ENCODE measurements at regions not wholly inside any gene's neighbourhood (a gene's known extent, or its start where the extent isn't known, plus 50 kb on each side); places are given as distances from the start of the nearest gene placed in this dataset.

DNA sequence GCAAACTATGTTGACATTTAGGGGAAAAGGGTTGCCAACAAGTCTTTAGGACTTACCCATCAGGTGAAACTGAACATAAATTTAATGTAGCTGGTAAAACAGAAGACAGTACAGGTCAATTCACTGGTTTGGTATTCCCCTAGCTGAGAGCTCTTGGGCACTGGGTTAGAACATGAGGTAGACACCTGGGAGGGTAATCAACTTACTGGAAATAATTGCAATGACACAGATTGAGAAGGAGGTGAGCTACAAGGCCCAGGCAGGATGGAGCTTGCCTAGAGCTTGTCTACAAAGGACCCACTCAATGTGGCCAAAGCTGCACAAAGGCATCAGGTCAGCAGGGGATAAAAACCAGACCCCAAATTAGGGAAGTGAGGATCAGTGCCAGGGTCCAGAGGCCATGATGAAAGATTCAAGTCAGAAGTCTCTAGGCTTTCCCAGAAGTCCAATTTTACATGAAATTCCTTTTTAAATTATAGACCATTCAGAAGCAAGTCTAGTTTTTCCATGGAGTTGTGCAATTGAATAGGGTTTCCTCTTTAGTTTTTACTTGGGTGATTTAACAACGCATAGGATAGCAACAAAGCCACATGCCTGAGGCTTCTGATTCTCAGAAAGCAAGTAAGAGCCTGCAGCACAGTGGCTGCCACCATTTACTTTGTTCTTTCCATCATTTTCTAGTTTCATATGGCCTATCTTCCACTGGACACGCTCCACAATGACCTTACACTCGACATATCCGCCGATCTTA is 194.0 kb downstream of the NDFIP2 start:
- H3K9me3 Mint-ChIP-seq, result no peaks in the 10 kb centered on the region
- H3K4me3 Mint-ChIP-seq, result no peak overlapping the region
- no peak for ATAC-seq (ENCODE audit: low read depth)
- no peaks in the 10 kb centered on the region for H3K4me1 Mint-ChIP-seq
- H3K27me3 Mint-ChIP-seq, result peaks cover 6% of the 10 kb centered on the region
- H3K36me3 Mint-ChIP-seq, result no peaks in the 10 kb centered on the region
- DNase-seq (ENCODE audit: low spot score in 2 of 2), result no peak
- no peak overlapping the region for H3K27ac Mint-ChIP-seq

DNA sequence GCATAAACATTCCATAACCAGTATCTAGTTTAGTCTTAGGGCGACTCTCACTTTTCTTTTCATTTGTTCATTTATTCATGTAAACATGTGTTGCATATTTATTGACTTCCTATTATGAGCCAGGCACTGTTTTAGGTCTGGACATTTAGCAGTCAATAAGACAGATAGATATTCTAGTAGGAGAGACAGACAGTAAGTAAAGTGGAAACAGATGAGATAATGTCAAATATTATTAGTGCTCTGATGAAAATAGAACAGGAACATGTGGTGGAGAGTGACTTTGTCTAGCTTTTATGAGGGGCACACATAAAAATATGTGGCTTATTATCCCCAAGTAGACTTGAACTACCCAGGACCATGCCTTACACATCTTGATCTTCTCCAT is 193.0 kb downstream of the NDFIP2 start:
- H3K27ac Mint-ChIP-seq, result no peak overlapping the region
- no peaks in the 10 kb centered on the region for H3K4me1 Mint-ChIP-seq
- H3K9me3 Mint-ChIP-seq, result no peaks in the 10 kb centered on the region
- peaks cover 4% of the 10 kb centered on the region for H3K27me3 Mint-ChIP-seq
- H3K36me3 Mint-ChIP-seq, result no peaks in the 10 kb centered on the region
- ATAC-seq (ENCODE audit: low read depth), result no peak
- H3K4me3 Mint-ChIP-seq, result no peak overlapping the region
- no peak for DNase-seq (ENCODE audit: low spot score in 2 of 2)

DNA sequence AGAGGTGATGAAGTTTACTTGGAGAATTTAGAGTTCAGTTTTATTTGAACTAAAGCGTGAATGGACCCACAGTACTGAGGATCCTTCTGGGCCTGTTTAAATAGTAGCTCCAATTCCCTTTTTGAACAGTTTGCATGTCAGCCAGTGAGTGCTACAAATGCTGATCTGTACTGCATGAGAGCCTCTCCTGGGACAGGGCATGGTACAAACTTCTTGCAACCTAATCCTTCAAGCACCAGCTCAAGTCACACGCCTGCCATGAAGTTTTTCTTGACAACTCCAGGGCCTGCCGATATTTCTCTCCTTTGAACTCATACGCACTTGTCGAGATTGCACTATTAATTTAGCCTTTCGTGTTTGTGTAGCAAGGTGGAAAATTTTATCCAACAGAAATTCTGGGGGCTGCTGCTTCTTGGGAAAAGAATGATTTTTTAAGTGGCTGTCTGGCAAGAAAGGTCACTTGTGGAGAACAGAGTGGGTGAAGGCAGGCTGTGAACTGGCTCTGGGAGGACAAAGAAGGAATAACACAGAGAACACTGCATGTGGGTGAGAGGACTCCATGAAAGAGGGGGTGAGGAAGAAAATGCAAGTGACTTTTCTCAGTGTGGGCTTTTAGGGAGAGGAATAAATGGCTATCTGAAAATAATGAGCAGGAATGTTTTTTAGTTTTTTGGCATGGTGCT is 192.5 kb downstream of the NDFIP2 start:
- no peaks in the 10 kb centered on the region for H3K9me3 Mint-ChIP-seq
- DNase-seq (ENCODE audit: low spot score in 2 of 2), result no peak
- peaks cover 4% of the 10 kb centered on the region for H3K27me3 Mint-ChIP-seq
- no peak overlapping the region for H3K27ac Mint-ChIP-seq
- no peaks in the 10 kb centered on the region for H3K36me3 Mint-ChIP-seq
- no peaks in the 10 kb centered on the region for H3K4me1 Mint-ChIP-seq
- ATAC-seq (ENCODE audit: low read depth), result no peak
- H3K4me3 Mint-ChIP-seq, result no peak overlapping the region

DNA sequence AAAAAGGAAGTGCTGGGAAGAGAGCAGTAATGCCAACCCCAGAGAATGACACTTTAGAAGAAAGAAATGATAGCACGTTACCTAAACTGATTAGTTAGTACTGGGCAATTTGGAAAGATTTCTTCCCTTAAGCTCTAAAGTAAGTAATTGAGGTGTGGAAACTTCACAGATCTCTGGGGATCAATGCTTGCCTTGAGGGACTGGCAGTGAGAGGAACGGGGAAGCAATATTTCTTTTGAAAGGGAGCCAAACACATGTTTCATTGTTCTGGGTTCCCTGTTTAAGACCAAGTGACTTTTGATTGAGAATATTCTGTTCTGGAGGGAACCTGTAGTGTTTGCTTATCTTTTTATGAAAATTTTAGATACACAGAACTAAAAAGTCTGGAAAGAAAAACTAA is 190.5 kb downstream of the NDFIP2 start:
- ATAC-seq (ENCODE audit: low read depth), result no peak
- no peak for DNase-seq (ENCODE audit: low spot score in 2 of 2)
- Mint-ChIP-seq H3K9me3 (no peaks in the 10 kb centered on the region), H3K4me1 (no peaks in the 10 kb centered on the region), H3K27me3 (peaks cover 4% of the 10 kb centered on the region), H3K36me3 (no peaks in the 10 kb centered on the region), H3K4me3 (no peak overlapping the region), H3K27ac (no peak overlapping the region)

DNA sequence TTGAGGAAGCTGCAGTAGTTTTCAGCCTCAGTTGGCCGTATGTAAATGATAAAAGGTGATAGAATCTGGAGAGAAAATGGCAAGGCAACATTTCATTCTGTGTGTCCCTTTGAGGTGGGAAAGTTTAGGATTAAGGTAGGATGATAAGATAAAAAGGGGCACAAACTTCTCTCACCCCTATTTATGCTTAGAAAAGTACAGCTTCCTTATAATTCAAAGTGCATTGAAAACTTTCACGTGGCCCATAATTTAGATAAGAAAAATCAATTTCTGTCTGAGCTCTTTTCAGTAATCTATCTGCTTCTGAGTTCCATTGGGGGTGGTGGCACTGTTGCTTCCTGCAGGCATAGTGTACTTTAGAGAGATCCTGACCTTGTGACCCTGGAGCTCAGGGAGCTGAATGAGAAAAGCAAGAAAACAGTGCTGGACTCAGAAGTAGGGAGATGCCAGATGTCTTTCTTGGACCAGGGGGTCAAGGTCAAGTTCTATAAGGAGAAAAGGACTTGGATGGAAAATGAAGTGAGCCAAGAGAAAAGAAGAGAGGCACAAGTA is 187.3 kb downstream of the NDFIP2 start:
- no peaks in the 10 kb centered on the region for H3K27me3 Mint-ChIP-seq
- ATAC-seq (ENCODE audit: low read depth) (no peak), DNase-seq (ENCODE audit: low spot score in 2 of 2) (no peak)
- peaks cover 2% of the 10 kb centered on the region for H3K9me3 Mint-ChIP-seq
- H3K4me3 Mint-ChIP-seq, result no peak overlapping the region
- no peak overlapping the region for H3K27ac Mint-ChIP-seq
- H3K36me3 Mint-ChIP-seq, result no peaks in the 10 kb centered on the region
- H3K4me1 Mint-ChIP-seq, result no peaks in the 10 kb centered on the region

DNA sequence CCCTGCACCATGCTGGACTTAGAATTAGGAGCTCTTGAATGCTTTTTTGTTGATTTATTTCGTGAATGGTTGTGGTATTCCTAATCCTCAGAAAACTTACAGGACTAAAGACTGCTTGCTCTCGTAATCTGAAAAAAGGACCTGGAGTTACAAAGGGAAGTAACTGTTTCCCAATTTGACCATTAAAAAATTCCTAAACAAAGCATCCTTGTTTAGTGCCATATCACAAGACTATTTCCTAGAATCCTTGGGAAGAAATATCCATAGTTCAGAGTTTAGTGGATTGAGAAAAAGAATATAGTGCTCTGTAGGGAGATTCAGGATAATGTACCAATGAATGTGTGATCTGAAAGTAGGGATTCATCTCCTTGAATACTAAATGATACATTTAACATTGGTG is 186.8 kb downstream of the NDFIP2 start:
- Mint-ChIP-seq H3K4me1 (no peaks in the 10 kb centered on the region), H3K36me3 (no peaks in the 10 kb centered on the region), H3K4me3 (no peak overlapping the region), H3K9me3 (peaks cover 2% of the 10 kb centered on the region), H3K27me3 (no peaks in the 10 kb centered on the region), H3K27ac (no peak overlapping the region)
- DNase-seq (ENCODE audit: low spot score in 2 of 2), result no peak
- no peak for ATAC-seq (ENCODE audit: low read depth)

DNA sequence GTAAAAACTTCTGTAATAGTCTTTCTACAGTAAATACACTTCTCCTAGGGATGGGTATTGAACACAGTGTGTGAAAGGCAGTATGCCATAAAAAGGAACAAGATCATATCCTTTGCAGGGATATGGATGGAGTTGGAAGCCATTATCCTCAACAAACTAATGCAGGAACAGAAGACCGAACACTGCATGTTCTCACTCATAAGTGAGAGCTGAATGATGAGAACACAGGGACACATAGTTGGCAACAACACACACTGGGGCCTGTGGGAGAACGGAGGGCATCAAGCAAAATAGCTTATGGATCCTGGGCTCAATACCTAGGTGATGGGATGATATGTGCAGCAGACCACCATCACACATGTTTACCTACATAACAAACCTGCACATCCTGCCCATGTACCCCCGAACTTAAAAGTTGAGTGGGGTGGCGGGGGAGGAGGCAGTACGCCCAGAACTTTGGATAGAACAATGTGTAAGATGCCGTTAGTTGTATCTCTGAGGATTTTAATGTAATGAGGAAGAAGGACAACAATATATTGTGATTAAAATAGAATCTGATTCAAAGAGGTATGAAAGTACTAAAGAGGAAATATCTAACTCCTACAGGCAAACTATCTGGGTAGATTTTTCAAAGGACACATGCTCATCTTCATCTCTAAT is 183.2 kb downstream of the NDFIP2 start:
- Mint-ChIP-seq H3K4me1 (no peaks in the 10 kb centered on the region), H3K9me3 (peaks cover 2% of the 10 kb centered on the region), H3K36me3 (no peaks in the 10 kb centered on the region), H3K27ac (no peak overlapping the region), H3K4me3 (no peak overlapping the region), H3K27me3 (peaks cover 1% of the 10 kb centered on the region)
- ATAC-seq (ENCODE audit: low read depth), result no peak
- no peak for DNase-seq (ENCODE audit: low spot score in 2 of 2)

DNA sequence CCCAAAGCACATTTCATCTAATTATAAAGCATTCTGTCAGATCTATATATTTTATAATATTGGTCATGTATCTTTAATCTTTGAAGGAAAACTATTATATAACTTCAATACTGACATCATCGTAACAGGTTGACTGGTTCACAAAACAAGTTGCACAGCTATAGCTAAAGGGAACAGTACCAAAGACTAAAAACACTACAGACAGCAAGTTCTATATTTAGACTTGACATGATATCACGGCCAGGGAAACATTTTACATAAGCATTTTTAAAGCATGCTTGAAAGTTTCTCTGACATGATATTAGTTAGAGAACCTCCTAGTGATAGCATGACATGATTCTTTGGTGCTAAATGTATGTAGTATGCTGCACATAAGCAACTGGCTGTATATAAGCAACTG is 182.5 kb downstream of the NDFIP2 start:
- Mint-ChIP-seq H3K4me3 (no peak overlapping the region), H3K36me3 (no peaks in the 10 kb centered on the region), H3K27ac (no peak overlapping the region), H3K9me3 (peaks cover 2% of the 10 kb centered on the region), H3K4me1 (no peaks in the 10 kb centered on the region), H3K27me3 (peaks cover 2% of the 10 kb centered on the region)
- DNase-seq (ENCODE audit: low spot score in 2 of 2) (no peak), ATAC-seq (ENCODE audit: low read depth) (no peak)

DNA sequence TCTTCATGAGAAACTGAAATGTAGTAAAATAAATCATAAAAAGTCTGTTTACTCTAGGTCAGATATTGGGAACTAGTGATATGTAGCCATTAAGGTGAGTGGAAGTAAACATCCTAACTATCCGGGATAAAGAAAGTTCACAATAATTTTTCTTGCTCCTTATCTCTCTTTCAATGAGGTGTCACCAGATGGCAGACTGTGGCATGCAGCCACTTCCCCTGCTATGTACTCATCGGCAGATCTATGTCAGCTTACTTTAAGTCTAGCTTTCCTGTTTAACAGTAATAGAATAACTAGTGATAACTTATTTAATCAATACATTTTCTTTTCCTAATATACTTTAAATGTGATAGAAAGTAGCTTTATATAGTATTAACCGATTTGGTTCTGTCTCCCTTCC is 181.9 kb downstream of the NDFIP2 start:
- DNase-seq (ENCODE audit: low spot score in 2 of 2), result no peak
- Mint-ChIP-seq H3K27ac (no peak overlapping the region), H3K4me1 (no peaks in the 10 kb centered on the region), H3K9me3 (peaks cover 2% of the 10 kb centered on the region), H3K36me3 (no peaks in the 10 kb centered on the region), H3K27me3 (peaks cover 4% of the 10 kb centered on the region), H3K4me3 (no peak overlapping the region)
- no peak for ATAC-seq (ENCODE audit: low read depth)

DNA sequence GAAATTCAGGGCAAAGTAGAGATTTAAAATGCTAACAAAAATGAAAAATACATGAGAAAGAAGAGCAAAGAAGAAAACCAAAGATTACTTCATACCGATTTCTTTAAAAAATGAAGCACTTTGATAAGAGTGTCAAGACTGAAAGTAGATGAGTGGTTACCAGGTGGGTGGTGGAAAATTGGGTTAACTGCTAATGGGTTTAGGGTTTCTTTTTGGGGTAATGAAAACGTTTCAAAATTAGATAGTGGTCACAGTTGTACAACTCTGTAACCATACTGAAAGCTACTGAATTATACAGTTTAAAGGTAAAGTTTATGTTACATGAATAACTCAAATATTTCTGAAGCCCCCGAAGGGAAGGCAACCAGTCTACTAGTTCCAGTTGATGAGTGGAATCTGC is 179.4 kb downstream of the NDFIP2 start:
- Mint-ChIP-seq H3K27ac (no peak overlapping the region), H3K27me3 (peaks cover 4% of the 10 kb centered on the region), H3K4me1 (no peaks in the 10 kb centered on the region), H3K36me3 (no peaks in the 10 kb centered on the region), H3K9me3 (no peaks in the 10 kb centered on the region), H3K4me3 (no peak overlapping the region)
- ATAC-seq (ENCODE audit: low read depth) (no peak), DNase-seq (ENCODE audit: low spot score in 2 of 2) (no peak)

DNA sequence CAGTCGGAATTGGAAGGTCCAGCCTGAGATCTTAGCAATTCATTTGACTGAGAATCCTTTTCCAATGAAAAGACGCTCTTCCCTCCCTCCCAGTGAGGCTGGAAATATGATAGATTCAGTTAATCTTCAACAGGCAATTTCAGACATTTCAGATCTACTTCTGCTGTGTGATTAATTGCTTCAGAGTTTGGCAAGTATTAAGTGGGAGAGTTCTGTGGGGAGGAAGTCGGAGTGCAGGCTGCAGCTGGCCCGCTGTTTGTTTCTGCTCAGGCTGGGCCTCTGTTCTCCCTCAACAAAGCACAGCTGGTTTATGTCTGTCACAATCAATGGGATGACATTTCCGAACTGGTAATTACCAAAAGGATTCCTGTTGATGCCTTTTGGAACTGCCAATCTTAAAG is 178.2 kb downstream of the NDFIP2 start:
- Mint-ChIP-seq H3K4me3 (no peak overlapping the region), H3K9me3 (no peaks in the 10 kb centered on the region), H3K36me3 (no peaks in the 10 kb centered on the region), H3K27ac (no peak overlapping the region), H3K4me1 (no peaks in the 10 kb centered on the region), H3K27me3 (peaks cover 4% of the 10 kb centered on the region)
- ATAC-seq (ENCODE audit: low read depth) (no peak), DNase-seq (ENCODE audit: low spot score in 2 of 2) (no peak)

DNA sequence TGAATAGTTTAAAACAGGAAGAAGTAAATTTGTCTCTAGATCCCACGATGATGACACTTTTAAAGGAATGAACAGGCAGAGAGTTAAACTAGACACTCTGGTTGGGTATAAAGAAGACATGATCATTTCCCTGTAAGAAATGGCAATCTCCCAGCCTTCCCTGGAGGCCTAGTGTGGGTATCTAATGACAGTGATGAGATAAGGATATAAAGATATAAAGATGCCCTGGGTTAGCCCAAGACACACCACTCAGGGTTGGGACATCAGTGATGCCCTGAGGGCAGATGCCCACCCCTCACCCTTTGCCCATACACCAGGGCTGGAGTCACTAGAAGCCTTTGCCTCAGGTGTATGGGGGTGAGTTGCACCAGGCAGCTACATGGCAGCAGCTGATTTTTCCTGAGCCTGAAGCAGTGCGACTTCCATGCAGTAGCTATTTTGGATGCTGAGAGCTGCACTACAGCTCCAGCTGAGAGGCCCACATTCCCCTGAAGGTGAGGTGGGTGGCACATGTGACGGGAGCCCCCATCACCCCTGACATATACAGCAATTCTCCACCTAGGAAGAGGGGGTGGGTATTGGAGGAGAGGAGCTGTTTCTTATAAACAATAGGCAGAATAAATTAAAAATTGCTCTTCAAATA is 177.5 kb downstream of the NDFIP2 start:
- no peak for ATAC-seq (ENCODE audit: low read depth)

DNA sequence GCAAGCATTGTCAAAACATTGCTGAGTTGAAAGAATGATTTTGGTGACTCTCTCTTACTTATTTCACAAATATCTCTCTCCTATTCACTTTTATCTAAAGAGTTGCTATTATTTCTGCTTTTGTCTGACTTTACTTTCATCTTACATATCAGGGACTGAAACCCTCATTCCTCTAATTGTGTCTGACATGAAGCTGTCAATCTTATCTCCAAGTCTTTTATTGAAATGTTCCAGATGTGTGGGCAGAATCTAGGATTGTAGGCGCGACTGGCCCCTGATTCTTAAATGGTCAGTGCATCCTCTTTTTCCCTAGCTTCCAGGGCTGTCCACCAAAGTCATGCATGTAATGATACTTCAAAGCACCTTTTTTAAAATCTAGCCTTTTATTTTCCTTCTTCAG is 174.6 kb downstream of the NDFIP2 start:
- no peak for DNase-seq (ENCODE audit: low spot score in 2 of 2)
- ATAC-seq (ENCODE audit: low read depth), result no peak
- no peaks in the 10 kb centered on the region for H3K36me3 Mint-ChIP-seq
- peaks cover 4% of the 10 kb centered on the region for H3K27me3 Mint-ChIP-seq
- H3K4me1 Mint-ChIP-seq, result no peaks in the 10 kb centered on the region
- no peaks in the 10 kb centered on the region for H3K9me3 Mint-ChIP-seq
- H3K4me3 Mint-ChIP-seq, result no peak overlapping the region
- H3K27ac Mint-ChIP-seq, result no peak overlapping the region

More for the DNA sequence above, 177.5 kb downstream of the NDFIP2 start:
- no peak overlapping the region for H3K27ac Mint-ChIP-seq
- no peaks in the 10 kb centered on the region for H3K9me3 Mint-ChIP-seq
- peaks cover 4% of the 10 kb centered on the region for H3K27me3 Mint-ChIP-seq
- no peak overlapping the region for H3K4me3 Mint-ChIP-seq
- DNase-seq (ENCODE audit: low spot score in 2 of 2), result no peak
- no peaks in the 10 kb centered on the region for H3K4me1 Mint-ChIP-seq
- H3K36me3 Mint-ChIP-seq, result no peaks in the 10 kb centered on the region

DNA sequence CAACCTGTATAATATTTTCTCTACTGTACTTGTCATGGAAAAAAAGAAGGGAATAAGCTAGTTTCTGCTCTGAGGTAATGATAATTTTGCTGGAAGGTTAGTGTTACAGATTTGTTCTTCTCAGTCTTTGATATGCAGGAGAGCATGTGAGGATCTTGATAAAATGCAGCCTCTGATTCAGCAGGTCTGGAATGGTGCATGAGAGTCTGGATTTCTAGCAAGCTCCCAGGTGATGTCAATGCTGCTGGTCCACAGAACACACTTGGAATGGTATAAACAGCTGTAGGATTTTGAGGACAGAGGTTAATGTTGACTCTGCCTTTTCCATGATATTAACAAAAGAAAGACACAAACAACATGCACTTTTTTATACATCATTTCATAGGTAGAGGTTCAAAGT is 173.6 kb downstream of the NDFIP2 start:
- H3K4me1 Mint-ChIP-seq, result no peaks in the 10 kb centered on the region
- no peak overlapping the region for H3K27ac Mint-ChIP-seq
- no peak overlapping the region for H3K4me3 Mint-ChIP-seq
- DNase-seq (ENCODE audit: low spot score in 2 of 2) (no peak), ATAC-seq (ENCODE audit: low read depth) (no peak)
- H3K9me3 Mint-ChIP-seq, result no peaks in the 10 kb centered on the region
- H3K36me3 Mint-ChIP-seq, result no peaks in the 10 kb centered on the region
- H3K27me3 Mint-ChIP-seq, result peaks cover 4% of the 10 kb centered on the region

All from memory B cell (primary cell).